Stimulated activated CD4-positive, alpha-beta T cell treated with anti-CD3 and anti-CD28 coated beads, Interleukin-12 subunit alpha, Interleukin-12 subunit beta, amount 100 ng/mL, for 48 hours (primary cell): ENCODE measurements at regions not wholly inside any gene's neighbourhood (a gene's known extent, or its start where the extent isn't known, plus 50 kb on each side); places are given as distances from the start of the nearest gene placed in this dataset.

Experiments used
- DNase-seq, 3 donors: peaks; one replicate each; pipeline ENCODE4 v3.0.0-alpha.2; 2020; ENCODE audit warnings: low read depth in 2 of 3, low spot score in 1 of 3

DNA sequence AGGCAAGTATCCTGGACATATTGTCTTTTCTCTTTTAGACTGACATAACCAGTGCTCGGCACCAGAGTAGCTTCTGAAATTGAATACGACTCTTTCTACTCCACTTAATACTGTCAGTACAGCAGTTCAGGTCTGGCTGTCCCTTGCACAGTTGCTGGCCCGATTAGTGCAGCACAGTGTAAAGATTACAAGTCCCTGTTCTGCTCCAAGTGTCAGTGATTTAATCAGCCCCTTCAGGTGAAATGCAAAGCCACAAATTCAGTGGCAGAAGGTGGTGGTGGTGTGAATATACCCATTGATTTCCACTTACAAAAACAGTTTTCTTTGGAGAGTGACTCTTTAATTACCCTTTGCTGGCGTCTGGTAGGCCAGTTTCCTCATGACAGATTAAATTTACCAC, 545.4 kb downstream of the ADGRL2 start:
- DNase-seq, result no peak

DNA sequence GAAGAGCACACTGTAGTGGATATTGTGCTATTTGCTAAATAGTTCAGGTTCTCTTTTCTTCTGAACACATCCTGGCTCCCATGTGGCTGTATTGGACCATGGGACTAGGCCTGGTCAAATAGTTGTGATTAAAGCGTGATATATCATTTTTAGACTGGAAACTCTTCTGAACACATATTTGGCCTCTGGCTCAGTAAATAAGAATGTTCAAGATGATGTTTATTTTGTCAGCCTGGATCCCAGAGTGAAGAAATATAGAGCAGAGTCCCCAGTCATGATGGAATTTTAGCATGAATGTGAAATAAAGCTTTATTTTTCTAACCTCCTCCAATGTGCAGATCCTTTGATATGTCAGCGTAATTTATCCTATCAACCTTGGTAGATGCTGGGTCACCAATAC, 542.6 kb downstream of the ADGRL2 start:
- no peak for DNase-seq

DNA sequence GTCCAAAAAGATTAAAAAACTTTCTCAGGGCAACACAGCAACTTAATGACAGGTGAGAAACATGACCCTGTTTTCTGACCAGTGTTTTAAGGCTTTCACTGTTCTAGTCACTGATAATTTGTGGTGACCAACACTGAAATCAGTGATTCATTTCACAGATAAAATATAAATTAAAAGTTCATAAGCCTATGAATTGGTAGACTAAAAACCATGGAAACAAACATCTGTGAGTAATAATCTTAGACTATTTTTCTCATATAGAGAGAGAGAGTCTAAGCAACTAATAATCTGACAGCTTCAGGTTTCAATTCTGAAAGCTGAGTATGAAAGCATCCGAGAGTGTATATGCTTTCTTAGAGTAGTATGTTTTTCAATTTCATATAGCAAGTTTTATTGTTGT, 536.9 kb downstream of the ADGRL2 start:
- no peak for DNase-seq

DNA sequence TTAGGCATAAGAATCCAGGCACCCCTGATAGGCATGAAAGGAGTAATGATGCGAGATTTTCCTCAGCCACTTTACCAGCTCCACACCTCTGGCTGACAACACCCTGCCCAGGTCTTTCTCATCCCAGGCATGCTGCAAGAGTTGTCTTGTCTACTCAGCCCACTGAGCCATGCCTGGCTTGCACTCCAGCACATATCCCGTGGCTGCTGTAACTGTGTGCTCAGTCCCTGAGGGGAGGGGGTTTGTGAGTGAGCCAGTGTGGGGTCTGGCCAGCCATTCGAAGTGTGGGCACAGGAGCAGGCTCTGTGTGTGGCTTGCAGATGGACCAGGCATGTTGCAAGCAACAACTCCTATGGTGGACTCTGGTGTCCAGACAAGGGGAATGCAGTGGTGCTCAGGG, 529.6 kb downstream of the ADGRL2 start:
- DNase-seq, result no peak

DNA sequence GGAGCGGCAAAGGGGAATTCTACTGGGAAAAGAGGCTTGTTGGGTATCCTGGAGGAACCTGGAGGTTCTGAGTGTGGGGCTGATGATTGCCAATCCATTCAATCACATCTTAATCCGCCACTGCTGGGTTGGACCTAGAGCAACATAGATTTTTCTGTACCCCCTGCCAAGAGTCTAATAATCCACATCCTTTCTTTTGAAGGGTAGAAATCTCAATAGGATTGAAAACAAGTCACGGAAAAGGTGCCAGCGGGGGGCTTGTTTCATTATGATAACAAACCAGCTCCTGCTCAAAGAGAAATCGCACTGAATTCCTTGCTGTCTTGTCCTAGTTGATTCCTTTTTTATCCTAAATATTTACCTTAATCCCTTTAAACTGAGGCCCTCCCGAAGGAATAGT, 528.5 kb downstream of the ADGRL2 start:
- DNase-seq, result no peak

DNA sequence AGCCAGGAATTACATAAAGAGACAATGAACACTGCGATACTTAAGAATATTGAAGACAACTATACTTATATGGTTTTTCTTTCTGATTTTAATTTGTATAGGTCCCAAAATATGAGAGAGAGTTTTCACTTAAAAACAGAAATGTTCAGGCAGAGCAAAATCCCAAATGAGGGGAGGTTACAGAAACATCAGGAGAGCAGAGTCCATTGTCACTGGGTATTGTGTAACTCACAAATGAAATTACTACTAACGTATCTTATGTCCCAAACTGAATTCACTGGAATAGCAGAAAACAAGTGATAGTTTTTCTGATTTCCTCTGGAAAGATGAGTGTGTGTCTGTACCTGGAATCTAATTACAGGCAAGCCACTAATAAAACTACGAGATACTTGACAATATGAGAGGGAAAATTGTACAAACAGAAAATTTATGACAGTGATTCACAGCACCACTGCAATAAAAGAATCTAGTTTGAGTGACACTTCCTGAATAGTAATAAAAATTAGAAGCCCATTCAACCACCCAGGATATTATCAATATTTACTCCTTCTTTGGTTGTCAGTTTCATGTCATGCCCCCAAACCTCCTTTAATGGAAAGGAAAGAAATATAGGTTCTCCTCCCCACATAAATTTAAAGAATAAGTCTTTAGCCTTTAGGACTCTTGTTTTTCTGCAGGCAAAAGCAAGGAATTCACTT, 522.6 kb downstream of the ADGRL2 start:
- no peak for DNase-seq

DNA sequence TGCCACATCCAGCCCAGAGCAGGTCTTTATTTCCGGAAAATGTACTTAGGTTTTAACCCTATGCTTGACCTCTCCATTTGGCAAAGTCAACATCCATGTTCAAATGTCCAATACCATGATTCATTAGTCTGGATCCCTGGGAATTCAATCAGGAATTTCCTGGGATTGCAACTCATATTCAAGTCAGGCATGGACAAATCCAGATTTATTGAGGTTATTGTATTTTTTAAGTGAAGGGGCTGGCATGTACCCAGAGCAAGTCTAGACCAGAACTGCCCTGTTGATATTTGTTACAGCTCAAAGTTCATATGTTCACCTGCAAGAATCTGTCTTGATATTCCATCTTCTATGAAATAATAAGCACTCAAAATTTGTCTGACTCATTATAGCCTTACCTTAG, 521.1 kb downstream of the ADGRL2 start:
- DNase-seq, result no peak

DNA sequence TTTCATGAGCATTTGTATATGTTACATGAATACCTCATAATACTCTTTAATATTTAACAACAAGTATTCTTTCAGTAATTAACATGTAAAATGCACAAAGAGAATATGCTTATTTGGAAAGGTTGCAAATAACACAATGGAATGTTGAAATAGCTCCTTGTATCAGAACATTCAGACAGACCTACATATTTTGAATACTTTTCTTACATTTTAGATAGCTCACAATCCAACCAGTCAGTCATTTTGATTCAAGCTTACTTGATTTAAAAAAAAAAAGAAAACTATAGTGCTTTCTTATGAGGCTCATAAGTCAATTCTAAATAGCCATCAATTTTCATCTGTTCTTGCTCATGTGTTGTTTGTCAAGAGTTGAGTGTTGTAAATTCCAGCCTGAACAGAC, 518.8 kb downstream of the ADGRL2 start:
- DNase-seq, result no peak

DNA sequence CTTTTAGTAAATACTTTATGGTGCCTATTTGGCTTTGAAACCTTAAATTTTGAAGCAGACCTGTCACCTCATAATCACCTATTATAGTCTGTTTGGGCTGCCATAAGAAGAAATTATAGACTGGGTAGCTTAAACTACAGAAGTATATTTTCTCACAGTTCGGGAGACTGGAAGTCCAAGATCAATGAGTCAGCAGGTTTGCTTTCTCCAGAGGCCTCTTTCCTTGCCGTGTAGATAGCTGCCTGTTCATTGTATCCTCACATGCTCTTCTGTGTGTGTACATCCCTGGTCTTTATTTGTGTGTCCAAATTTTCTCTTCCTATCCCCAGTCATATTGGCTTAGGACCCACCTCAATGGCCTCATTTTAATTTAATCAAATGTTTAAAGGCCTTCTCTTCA, 518.2 kb downstream of the ADGRL2 start:
- DNase-seq, result no peak

DNA sequence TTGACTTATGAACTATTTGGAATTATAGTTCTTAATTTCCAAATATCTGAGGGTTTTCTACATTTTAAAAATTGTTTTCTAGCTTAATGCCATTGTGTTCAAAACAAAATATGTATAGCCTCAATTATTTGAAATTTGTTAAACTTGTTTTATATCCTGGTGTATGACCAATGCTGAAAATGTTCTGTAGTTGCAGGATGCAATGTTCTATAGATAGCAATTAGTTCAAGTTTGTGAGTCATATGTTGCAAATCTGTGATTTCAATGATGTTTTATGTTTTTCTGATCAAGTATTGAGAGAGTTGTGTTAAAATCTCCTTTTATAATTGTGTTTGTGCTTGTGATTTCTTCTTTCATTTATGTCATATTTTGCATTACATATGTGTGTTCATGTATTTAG, 517.5 kb downstream of the ADGRL2 start:
- DNase-seq, result no peak

DNA sequence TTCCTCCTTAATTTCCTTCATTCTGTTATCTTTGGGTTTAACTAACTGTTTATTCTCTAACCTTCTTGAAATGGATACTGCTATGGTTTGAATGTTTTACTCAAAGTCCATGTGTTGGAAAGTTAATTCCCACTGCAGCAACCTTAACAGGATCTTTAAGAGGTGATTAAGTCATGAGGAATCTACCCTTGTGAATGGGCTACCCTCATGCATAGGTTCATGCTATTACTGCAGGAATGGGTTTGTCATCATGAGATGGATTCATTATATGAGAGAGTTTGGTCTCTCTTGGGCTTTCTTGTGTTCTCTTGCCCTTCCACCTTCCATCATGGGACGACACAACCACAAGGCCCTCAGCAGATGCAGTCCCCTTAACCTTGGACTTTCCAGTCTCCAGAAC, 516.9 kb downstream of the ADGRL2 start:
- no peak for DNase-seq

DNA sequence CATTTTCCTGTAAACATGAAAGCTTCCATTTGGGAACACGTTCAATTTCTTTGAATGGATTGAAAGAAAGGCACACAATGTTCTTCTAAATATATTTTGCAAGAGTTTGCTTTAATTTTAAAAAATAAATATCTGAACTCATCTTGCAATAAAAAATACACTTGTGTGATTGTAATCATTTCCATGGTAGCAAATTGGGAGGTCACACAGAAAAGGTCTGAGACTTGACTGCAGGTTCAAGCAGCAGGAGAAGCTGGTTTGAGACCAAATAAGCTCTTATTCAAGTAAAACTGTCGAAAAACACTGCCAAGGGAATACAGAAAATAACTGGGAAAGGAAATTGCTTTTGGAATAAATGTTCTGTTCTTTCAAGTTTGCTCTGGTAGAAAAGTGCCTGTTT, 498.9 kb downstream of the ADGRL2 start:
- DNase-seq, result no peak

DNA sequence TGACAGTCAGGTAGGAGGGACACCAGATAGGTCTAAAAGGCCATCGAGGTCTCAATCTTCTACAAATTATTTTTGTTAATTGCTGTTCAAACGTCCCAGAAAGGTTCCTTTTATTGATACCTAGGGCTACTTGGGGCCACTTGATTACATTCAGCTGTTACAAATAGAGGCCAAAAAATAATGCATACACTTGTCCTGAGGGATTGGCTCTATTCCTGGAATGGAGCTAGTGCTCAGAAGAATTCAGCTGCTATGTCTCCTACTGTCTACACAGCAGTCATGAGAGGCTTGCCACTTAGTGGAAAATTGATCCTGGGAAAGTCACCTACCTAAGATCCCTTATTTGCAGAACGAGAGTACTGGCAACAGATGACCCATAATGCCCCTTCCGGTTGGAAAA, 498.3 kb downstream of the ADGRL2 start:
- no peak for DNase-seq

DNA sequence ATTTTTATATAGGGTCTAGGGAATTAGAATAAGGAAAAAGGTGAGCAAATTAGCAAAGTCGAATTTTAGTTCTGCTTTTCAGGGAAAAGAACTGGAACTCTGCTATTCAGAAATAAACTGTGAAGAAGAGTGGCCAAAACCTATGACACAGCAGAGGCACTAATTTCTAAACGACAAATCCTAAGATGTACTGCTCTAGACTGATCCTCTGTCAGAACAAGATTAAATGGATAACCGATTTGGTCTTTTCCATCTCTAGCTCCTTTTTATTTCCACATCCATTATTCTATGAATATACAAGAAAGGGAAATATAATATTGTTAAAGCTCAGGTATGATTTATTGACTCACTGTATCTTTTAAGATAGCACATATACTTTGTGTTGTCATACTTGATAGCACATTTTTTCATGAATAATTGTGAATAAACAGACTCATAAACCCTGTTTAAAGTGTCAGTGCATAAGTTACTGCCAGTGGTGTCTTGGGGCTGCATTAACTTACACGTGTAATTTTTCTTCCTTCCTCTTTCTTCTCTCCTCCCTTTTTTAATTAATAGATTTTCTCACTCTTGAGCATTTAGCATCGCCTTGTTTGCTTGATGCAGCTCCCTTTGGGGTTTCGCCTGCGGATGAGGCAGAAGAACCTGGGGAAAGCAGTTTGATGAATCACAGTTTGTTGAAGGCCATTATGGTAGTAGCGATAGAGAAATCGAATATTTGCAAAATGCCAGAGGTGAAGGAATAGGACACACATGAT, 496.6 kb downstream of the ADGRL2 start:
- DNase-seq, result no peak

DNA sequence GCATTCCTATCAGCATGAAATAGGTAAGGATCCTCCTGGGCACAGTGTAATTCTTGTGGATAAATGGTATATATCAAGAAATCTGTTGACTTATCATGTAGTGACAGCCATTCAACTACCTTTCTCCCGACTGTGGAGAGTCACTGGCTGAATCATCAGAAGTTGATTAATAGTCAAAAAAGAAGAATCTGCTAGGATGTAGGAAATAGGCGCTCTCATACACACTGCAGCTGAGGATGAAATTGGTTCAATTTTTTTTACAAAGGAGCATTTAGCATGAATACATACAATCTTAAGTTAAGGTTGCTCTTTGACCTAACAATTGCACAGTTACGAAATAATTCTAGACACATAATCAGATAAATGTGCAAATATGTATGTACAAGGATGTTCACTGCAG, 486.8 kb downstream of the ADGRL2 start:
- no peak for DNase-seq

DNA sequence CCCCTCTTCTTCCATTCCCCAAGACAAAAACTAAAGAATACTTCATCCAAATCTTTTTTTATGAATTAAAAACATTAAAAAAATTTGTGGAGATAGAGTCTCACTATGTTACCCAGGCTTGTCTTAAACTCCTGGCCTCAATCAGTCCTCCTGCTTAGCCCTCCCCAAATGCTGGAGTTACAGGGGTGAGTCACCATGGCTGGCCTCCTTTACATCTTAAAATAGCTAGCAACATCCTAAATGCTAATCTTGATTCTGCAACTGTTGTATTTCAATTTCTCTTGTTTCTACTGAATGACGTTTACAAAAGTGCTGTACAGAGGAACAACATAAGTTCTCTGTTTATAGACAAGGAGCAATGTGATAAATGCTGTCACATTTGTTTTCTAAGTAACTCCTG, 483.5 kb downstream of the ADGRL2 start:
- no peak for DNase-seq

DNA sequence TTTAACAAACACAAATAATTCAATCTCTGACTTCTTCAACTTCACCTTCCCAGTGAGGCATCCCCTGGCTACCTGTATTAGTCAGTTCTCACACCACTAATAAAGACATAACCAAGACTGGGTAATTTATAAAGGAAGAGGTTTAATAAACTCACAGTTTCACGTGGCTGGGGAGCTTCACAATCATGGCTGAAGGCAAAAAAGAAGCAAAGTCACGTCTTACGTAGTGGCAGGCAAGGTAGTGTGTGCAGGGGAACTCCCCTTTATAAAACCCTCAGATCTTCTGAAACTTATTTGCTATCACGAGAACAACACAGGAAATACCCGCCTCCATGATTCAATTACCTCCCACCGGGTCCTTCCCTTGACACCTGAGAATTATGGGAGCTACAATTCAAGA, 478.5 kb downstream of the ADGRL2 start:
- DNase-seq, result no peak

DNA sequence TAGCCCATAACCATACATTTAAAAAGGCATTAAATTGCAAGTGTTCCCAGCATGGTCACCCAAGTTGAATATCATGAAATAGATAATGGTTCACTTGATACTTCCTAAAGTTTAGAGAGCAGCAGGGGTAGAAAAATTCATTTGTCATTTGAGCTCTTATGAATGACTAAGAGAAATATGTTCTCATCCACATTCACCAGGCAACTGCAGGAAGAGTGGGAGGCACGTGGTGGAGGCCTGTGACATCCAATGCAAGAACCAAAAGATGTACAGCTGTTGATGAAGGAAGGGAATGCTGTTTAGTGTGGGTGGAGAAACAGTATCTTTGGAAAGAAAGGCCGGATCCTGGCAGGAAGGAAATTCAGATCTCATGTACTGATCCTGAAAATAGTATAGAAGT, 473.1 kb downstream of the ADGRL2 start:
- no peak for DNase-seq

DNA sequence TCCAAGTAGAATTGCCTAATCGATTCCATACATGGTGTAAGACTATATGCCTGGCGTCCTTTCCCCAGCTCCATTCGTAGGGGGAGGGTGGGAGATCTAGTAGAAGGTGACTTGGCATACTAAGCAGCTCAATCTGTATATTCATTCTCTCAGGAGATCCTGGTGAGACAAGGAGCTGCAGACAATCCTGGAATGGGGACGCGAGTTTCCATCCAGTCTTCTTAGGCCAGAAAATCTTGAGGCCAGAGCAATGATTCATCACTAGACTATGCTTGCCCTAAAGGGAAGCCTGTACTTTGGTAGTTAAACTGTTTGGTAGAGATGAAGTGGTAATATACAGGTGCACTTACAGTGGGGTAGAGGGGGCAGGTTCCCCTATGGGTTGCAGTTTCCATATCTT, 468.7 kb downstream of the ADGRL2 start:
- no peak for DNase-seq

DNA sequence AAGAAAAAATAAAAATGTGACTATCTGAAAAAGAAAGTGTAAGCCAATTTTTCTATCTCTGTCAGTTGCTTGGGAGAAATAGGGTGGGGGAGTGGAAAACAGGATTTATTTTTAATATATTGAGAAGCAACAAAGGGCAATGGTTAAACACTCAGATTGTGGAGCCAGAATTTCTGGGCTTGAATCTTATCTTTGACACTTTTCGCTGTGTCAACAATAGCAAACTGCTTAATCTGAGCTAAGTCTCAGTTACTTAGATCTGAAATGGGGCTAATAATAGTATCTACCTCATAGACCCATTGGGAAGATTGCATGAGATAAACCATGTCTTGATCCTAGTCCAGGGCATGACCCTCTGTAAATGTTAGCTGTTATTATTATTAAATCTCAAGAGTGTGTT, 468.1 kb downstream of the ADGRL2 start:
- no peak for DNase-seq

DNA sequence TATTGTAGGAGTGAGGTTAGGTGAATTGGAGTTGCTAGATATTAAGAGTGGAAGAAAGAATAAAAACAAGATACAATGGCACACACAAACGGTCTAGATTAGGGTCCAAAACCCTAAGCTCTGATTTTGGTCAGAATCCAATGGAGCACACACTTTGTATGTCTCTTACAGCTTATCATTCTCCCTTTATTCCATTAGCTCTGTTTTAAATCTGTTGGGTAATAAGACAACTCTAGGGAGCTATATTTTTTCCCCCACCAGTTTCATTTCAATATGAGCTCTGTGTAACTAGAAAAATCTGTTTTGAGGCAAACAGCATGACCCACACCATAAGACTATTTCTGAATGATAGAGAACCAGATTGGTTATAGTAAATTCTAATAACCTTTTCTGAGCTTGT, 465.6 kb downstream of the ADGRL2 start:
- DNase-seq, result no peak

DNA sequence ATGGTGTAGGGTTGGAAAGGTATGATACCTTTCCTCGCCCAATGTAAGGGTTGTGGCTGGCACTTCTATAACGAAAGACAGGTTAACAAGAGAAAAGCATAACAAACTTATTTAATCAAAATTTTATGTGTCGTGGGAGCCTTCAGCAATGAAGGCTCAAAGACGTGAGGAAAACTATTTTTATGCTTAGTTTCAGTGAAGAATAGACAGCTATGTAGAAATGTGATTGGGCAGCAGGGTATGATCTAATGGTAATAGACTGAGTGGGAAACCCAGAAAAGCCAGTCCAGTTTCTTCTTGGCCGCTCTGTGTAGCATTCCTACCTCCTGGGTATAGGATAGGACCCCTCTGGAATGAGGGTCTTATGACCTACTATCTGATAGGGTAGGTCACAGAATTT, 464.7 kb downstream of the ADGRL2 start:
- no peak for DNase-seq

DNA sequence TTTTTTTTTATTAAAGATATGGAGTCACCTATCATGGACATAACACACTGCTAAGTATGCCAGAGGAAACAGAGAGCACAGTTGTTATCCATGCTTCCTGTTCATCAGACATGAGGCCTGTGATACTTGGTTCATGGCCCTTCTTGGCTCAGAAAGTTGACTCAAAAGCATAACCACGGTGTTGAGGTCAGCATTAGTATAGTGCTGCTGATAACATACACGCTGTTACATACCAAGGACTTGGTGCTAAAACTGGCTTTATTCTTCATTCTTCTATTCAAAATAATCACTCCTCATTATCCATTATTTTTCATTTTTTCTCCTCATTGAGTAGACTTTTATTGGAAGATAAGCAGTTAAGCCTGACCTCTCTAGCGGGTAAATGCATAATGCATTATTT, 464.1 kb downstream of the ADGRL2 start:
- DNase-seq, result no peak
